Tibial nerve (tissue), 4 donors: ENCODE measurements at regions not wholly inside any gene's neighbourhood (a gene's known extent, or its start where the extent isn't known, plus 50 kb on each side); places are given as distances from the start of the nearest gene placed in this dataset.

Experiments
- DNase-seq, 2 donors: peaks; one replicate each; pipeline ENCODE4 v3.0.0-alpha.2; 2019; ENCODE audit warnings: low spot score in 2 of 2
- H3K27ac ChIP-seq, 4 donors: fragments of 200-600 bp; sonication (generic) in 3 of 4; one replicate each; pipeline ENCODE4 v1.5.1; 2017 to 2019; ENCODE audit warnings: mild to moderate bottlenecking in 1 of 4
- H3K27me3 ChIP-seq, 2 donors: fragments of 200-600 bp; sonication (generic) in 1 of 2; one replicate each; pipeline versions ENCODE4 v1.5.1 to v1.6.0; 2017 to 2019
- H3K36me3 ChIP-seq, 3 donors: fragments of 200-600 bp; sonication (generic); one replicate each; pipeline ENCODE4 v1.5.1; 2018 to 2019
- H3K4me1 ChIP-seq, 4 donors: fragments of 200-600 bp; sonication (generic) in 3 of 4; one replicate each; pipeline ENCODE4 v1.5.1; 2017 to 2019
- H3K4me3 ChIP-seq, 4 donors: fragments of 200-600 bp; sonication (generic) in 3 of 4; one replicate each; pipeline ENCODE4 v1.5.1; 2017 to 2019; ENCODE audit warnings: mild to moderate bottlenecking in 1 of 4, moderate library complexity in 1 of 4
- H3K9me3 ChIP-seq, 4 donors: fragments of 200-600 bp; sonication (generic) in 3 of 4; one replicate each; pipeline ENCODE4 v1.5.1; 2017 to 2019
- CTCF ChIP-seq, 5 experiments: fragments of 200-600 bp in 3 of 5; fragments of 450-650 bp in 2 of 5; sonication (generic) in 3 of 5; IDR thresholded peaks; one replicate each; pipeline ENCODE4 v1.5.1; 2016 to 2019; ENCODE audit warnings: antibody characterized with exemption in 5 of 5, mild to moderate bottlenecking in 3 of 5, moderate library complexity in 2 of 5
- EP300 ChIP-seq, 2 donors: sonication (generic); formaldehyde crosslinking; IDR thresholded peaks; one replicate each; pipeline ENCODE4 v1.6.1; 2017; ENCODE audit warnings: antibody characterized with exemption in 2 of 2, mild to moderate bottlenecking in 1 of 2
- POLR2A ChIP-seq, 2 donors: fragments of 450-650 bp; IDR thresholded peaks; one replicate each; pipeline ENCODE4 v1.6.1; 2017; ENCODE audit warnings: antibody characterized with exemption in 2 of 2, mild to moderate bottlenecking in 2 of 2, moderate library complexity in 2 of 2
- WGBS, 2 donors: methylation state at CpG; one replicate each; pipeline ENCODE4 v1.1.5; 2018; 5-methylcytosine and 5-hydroxymethylcytosine counted together

GRCh38 chr21:15514073-15514946, 215.5 kb upstream of the USP25 start:
- Histone ChIP-seq H3K9me3 (peaks cover 0 to 5% (median 0%) of the 10 kb centered on the region in 4 donors), H3K36me3 (no peaks in the 10 kb centered on the region), H3K27ac (no peak overlapping the region), H3K27me3 (no peaks in the 10 kb centered on the region), H3K4me1 (peaks cover 0 to 4% (median 0%) of the 10 kb centered on the region in 4 donors), H3K4me3 (no peak overlapping the region)
- TF ChIP-seq EP300 (IDR thresholded peaks at IDR 0.05) = no peak
- no peak for TF ChIP-seq CTCF (IDR thresholded peaks at IDR 0.05)
- no peak for TF ChIP-seq POLR2A (IDR thresholded peaks at IDR 0.05)
- no peak for DNase-seq
- 79 to 84% methylated on average over 8 of the region's 8 CpGs for WGBS, 2 donors

GRCh38 chr21:15515908-15516307, 213.9 kb upstream of the USP25 start:
- no peak overlapping the region for H3K4me3 ChIP-seq
- no peaks in the 10 kb centered on the region for H3K36me3 ChIP-seq
- WGBS, 2 donors = 43 to 47% methylated on average over 2 of the region's 2 CpGs
- peaks cover 0 to 5% (median 0%) of the 10 kb centered on the region in 4 donors for H3K9me3 ChIP-seq
- DNase-seq = no peak
- H3K27me3 ChIP-seq = no peaks in the 10 kb centered on the region
- no peak overlapping the region for H3K27ac ChIP-seq
- H3K4me1 ChIP-seq = peaks cover 0 to 4% (median 0%) of the 10 kb centered on the region in 4 donors
- no peak for TF ChIP-seq CTCF (IDR thresholded peaks at IDR 0.05)
- no peak for TF ChIP-seq POLR2A (IDR thresholded peaks at IDR 0.05)
- no peak for TF ChIP-seq EP300 (IDR thresholded peaks at IDR 0.05)

- Histone ChIP-seq H3K4me1 (peaks cover 0 to 4% (median 0%) of the 10 kb centered on the region in 4 donors), H3K9me3 (peaks cover 0 to 5% (median 0%) of the 10 kb centered on the region in 4 donors), H3K4me3 (no peak overlapping the region), H3K27ac (no peak overlapping the region), H3K36me3 (no peaks in the 10 kb centered on the region), H3K27me3 (no peaks in the 10 kb centered on the region)
- TF ChIP-seq CTCF (IDR thresholded peaks at IDR 0.05) (no peak), POLR2A (IDR thresholded peaks at IDR 0.05) (no peak), EP300 (IDR thresholded peaks at IDR 0.05) (no peak)
- DNase-seq = no peak
Observed at GRCh38 chr21:15517394-15517793, 212.4 kb upstream of the USP25 start.

- DNase-seq = no peak
- peaks cover 0 to 5% (median 0%) of the 10 kb centered on the region in 4 donors for H3K9me3 ChIP-seq
Observed at GRCh38 chr21:15520811-15521643, 208.8 kb upstream of the USP25 start.

More at GRCh38 chr21:15520811-15521643, 208.8 kb upstream of the USP25 start:
- Histone ChIP-seq H3K27ac (no peak overlapping the region), H3K4me1 (no peaks in the 10 kb centered on the region), H3K27me3 (no peaks in the 10 kb centered on the region), H3K4me3 (no peak overlapping the region), H3K36me3 (no peaks in the 10 kb centered on the region)
- 75 to 76% methylated on average over 4 of the region's 4 CpGs for WGBS, 2 donors
- no peak for TF ChIP-seq CTCF (IDR thresholded peaks at IDR 0.05)
